Neural cell (in vitro differentiated cells): ENCODE measurements at regions not wholly inside any gene's neighbourhood (a gene's known extent, or its start where the extent isn't known, plus 50 kb on each side); places are given as distances from the start of the nearest gene placed in this dataset.

ENCODE experiments used
- H2AFZ ChIP-seq: fragments of 200-600, 300-800 bp; sonication (generic), shearing (Covaris generic); 2 replicates; pipeline ENCODE4 v1.6.0; 2014; ENCODE audit warnings: low read depth, mild to moderate bottlenecking, antibody characterized with exemption, low read length, moderate library complexity
- H3F3A ChIP-seq: fragments of 200-600 bp; shearing (Covaris generic); 2 replicates; pipeline ENCODE4 v1.6.1; 2016; ENCODE audit warnings: mild to moderate bottlenecking, moderate library complexity, mixed read lengths, antibody characterized with exemption, low read length; ENCODE audit not compliant: insufficient read depth, poor library complexity, severe bottlenecking
- H3K27ac ChIP-seq: fragments of 200-600, 300-800 bp; sonication (generic), shearing (Covaris generic); 2 replicates; pipeline ENCODE4 v1.5.1; 2014; ENCODE audit warnings: mild to moderate bottlenecking, low read length, moderate library complexity
- H3K27me3 ChIP-seq: fragments of 300-800, 200-600 bp; sonication (generic), shearing (Covaris generic); 2 replicates; pipeline ENCODE4 v1.6.0; 2014; ENCODE audit warnings: mild to moderate bottlenecking, low read depth, low read length, moderate library complexity; ENCODE audit not compliant: insufficient read depth
- H3K36me3 ChIP-seq: fragments of 300-800, 200-600 bp; sonication (generic), shearing (Covaris generic); 2 replicates; pipeline ENCODE4 v1.5.1; 2014; ENCODE audit warnings: mild to moderate bottlenecking, antibody characterized with exemption, low read length, moderate library complexity; ENCODE audit not compliant: insufficient read depth
- H3K4me2 ChIP-seq: fragments of 300-800, 200-600 bp; sonication (generic), shearing (Covaris generic); 2 replicates; pipeline ENCODE4 v1.6.0; 2014; ENCODE audit warnings: mild to moderate bottlenecking, low read length
- H3K4me3 ChIP-seq: fragments of 300-800, 200-600 bp; sonication (generic), shearing (Covaris generic); 2 replicates; pipeline ENCODE4 v1.5.1; 2014; ENCODE audit warnings: mild to moderate bottlenecking, low read length, moderate library complexity
- H3K79me2 ChIP-seq: fragments of 200-600 bp; shearing (Covaris generic); replicated peaks from 2 replicates; pipeline ENCODE4 v1.6.0; 2014; ENCODE audit warnings: mild to moderate bottlenecking, low read length, moderate library complexity; ENCODE audit not compliant: insufficient read depth
- H3K9ac ChIP-seq: fragments of 300-800, 200-600 bp; sonication (generic), shearing (Covaris generic); 2 replicates; pipeline ENCODE4 v1.6.1; 2016; ENCODE audit warnings: mild to moderate bottlenecking, low read length, mixed read lengths
- H3K9me2 ChIP-seq: fragments of 200-600 bp; shearing (Covaris generic); 2 replicates; pipeline ENCODE4 v1.6.1; 2016; ENCODE audit warnings: mild to moderate bottlenecking, low read length, mixed read lengths; ENCODE audit not compliant: insufficient read depth
- H3K9me3 ChIP-seq: fragments of 200-600, 300-800 bp; sonication (generic), shearing (Covaris generic); 2 replicates; pipeline ENCODE4 v1.6.1; 2016; ENCODE audit warnings: mild to moderate bottlenecking, mixed run types, low read length, moderate library complexity, mixed read lengths
- H4K20me1 ChIP-seq: fragments of 200-600 bp; shearing (Covaris generic); 2 replicates; pipeline ENCODE4 v1.6.1; 2016; ENCODE audit warnings: mild to moderate bottlenecking, mixed run types; ENCODE audit not compliant: insufficient read depth
- CTCF ChIP-seq: fragments of 450-650 bp; IDR thresholded peaks from 2 replicates; pipeline ENCODE4 v1.5.1; 2014; ENCODE audit warnings: antibody characterized with exemption, mild to moderate bottlenecking, moderate library complexity; ENCODE audit not compliant: poor library complexity, severe bottlenecking
- EP300 ChIP-seq: fragments of 450-650 bp; conservative IDR thresholded peaks from 2 replicates; pipeline ENCODE4 v1.6.1; 2014; ENCODE audit warnings: antibody characterized with exemption, mild to moderate bottlenecking, moderate library complexity; ENCODE audit not compliant: poor library complexity, severe bottlenecking
- EZH2 ChIP-seq: fragments of 200-600, 300-800 bp; shearing (Covaris generic), sonication (generic); IDR thresholded peaks from 2 replicates; pipeline ENCODE4 v1.6.1; 2014; ENCODE audit warnings: antibody characterized with exemption, low read length, borderline replicate concordance, mild to moderate bottlenecking; ENCODE audit not compliant: insufficient read depth, poor library complexity, severe bottlenecking
- MXI1 ChIP-seq: fragments of 450-650 bp; conservative IDR thresholded peaks from 2 replicates; pipeline ENCODE4 v1.6.1; 2014; ENCODE audit warnings: antibody characterized with exemption, mild to moderate bottlenecking; ENCODE audit not compliant: poor library complexity, severe bottlenecking
- POLR2AphosphoS5 ChIP-seq: IDR thresholded peaks from 2 replicates; pipeline ENCODE4 v1.6.1; 2012
- RAD21 ChIP-seq: fragments of 450-650 bp; conservative IDR thresholded peaks from 2 replicates; pipeline ENCODE4 v1.6.1; 2014; ENCODE audit warnings: antibody characterized with exemption, mild to moderate bottlenecking, moderate library complexity
- REST ChIP-seq: IDR thresholded peaks from 2 replicates; pipeline ENCODE4 v1.6.1; 2012; ENCODE audit warnings: borderline replicate concordance
- SMC3 ChIP-seq: fragments of 450-650 bp; conservative IDR thresholded peaks from 2 replicates; pipeline ENCODE4 v1.6.1; 2014; ENCODE audit warnings: antibody characterized with exemption, mild to moderate bottlenecking, moderate library complexity; ENCODE audit not compliant: poor library complexity
- TAF1 ChIP-seq: IDR thresholded peaks from 2 replicates; pipeline ENCODE4 v1.6.1; 2012; ENCODE audit warnings: low read depth

GRCh38 chr3:31466866-31467265 is 65.9 kb upstream of the STT3B start:
- Histone ChIP-seq H3K27ac (no peak overlapping the region), H3K79me2 (no peaks in the 10 kb centered on the region), H3K9me2 (no peaks in the 10 kb centered on the region), H3K9ac (no peak overlapping the region), H3K9me3 (no peaks in the 10 kb centered on the region), H3F3A (no peaks in the 10 kb centered on the region), H4K20me1 (no peaks in the 10 kb centered on the region), H2AFZ (no peak overlapping the region), H3K27me3 (no peaks in the 10 kb centered on the region), H3K4me3 (no peak overlapping the region), H3K4me2 (no peak overlapping the region), H3K36me3 (no peaks in the 10 kb centered on the region)
- TF ChIP-seq EP300 (no peak), MXI1 (no peak), POLR2AphosphoS5 (no peak), CTCF (no peak), REST (no peak), SMC3 (no peak), TAF1 (no peak), RAD21 (no peak)

- H3K9ac ChIP-seq, result no peak overlapping the region
- no peaks in the 10 kb centered on the region for H3K27me3 ChIP-seq
- no peak overlapping the region for H2AFZ ChIP-seq
- no peaks in the 10 kb centered on the region for H3K36me3 ChIP-seq
- TF ChIP-seq RAD21, result no peak
- TF ChIP-seq EZH2, result no peak
- no peak for TF ChIP-seq TAF1
- no peak for TF ChIP-seq EP300
- TF ChIP-seq CTCF, result no peak
- TF ChIP-seq MXI1, result no peak
- TF ChIP-seq REST, result no peak
- no peak for TF ChIP-seq POLR2AphosphoS5
- TF ChIP-seq SMC3, result no peak
- no peak overlapping the region for H3K4me2 ChIP-seq
- H3K9me2 ChIP-seq, result no peaks in the 10 kb centered on the region
- no peak overlapping the region for H3K4me3 ChIP-seq
- H3K9me3 ChIP-seq, result no peaks in the 10 kb centered on the region
- no peak overlapping the region for H3K27ac ChIP-seq
- no peaks in the 10 kb centered on the region for H4K20me1 ChIP-seq
- no peaks in the 10 kb centered on the region for H3K79me2 ChIP-seq
- no peaks in the 10 kb centered on the region for H3F3A ChIP-seq
These were observed 64.3 kb upstream of the STT3B start for GRCh38 chr3:31468433-31468832.
